ENCODE measurements at regions not wholly inside any gene's neighbourhood (a gene's known extent, or its start where the extent isn't known, plus 50 kb on each side); places are given as distances from the start of the nearest gene placed in this dataset.

- DNase-seq (no peak), ATAC-seq (no peak)
- Histone ChIP-seq H3K4me1 (peaks cover 23% of the 10 kb centered on the region), H3K4me3 (no peak overlapping the region), H3K36me3 (no peaks in the 10 kb centered on the region), H3K27me3 (ENCODE audit: low read depth) (no peaks in the 10 kb centered on the region), H3K9me3 (no peaks in the 10 kb centered on the region), H3K27ac (no peak overlapping the region)
- intact Hi-C loops (cut with DNase I), result no loop called here
- no peak for TF ChIP-seq CTCF (IDR thresholded peaks at IDR 0.05)
Observed at GRCh38 chr1:234546890-234547788, 62.8 kb downstream of the IRF2BP2 start.

DNA sequence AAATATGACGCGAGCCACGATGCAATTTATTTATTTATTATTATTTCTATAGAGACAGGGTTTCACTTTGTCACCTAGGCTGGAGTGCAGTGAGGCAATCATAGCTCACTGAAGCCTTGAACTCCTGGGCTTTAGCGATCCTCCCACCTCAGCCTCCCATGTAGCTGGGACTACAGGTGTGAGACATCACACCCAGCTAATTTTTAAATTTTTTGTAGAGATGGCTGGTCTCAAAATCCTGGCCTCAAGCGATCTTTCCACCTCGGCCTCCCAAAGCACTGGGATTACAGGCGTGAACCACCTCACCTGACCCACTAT is 63.6 kb downstream of the IRF2BP2 start:
- peaks cover 23% of the 10 kb centered on the region for H3K4me1 ChIP-seq
- TF ChIP-seq CTCF (IDR thresholded peaks at IDR 0.05), result no peak
- no peaks in the 10 kb centered on the region for H3K27me3 ChIP-seq (ENCODE audit: low read depth)
- H3K27ac ChIP-seq, result no peak overlapping the region
- ATAC-seq (no peak), DNase-seq (no peak)
- intact Hi-C loops (cut with DNase I), result no loop called here
- H3K36me3 ChIP-seq, result no peaks in the 10 kb centered on the region
- no peaks in the 10 kb centered on the region for H3K9me3 ChIP-seq
- no peak overlapping the region for H3K4me3 ChIP-seq

DNA sequence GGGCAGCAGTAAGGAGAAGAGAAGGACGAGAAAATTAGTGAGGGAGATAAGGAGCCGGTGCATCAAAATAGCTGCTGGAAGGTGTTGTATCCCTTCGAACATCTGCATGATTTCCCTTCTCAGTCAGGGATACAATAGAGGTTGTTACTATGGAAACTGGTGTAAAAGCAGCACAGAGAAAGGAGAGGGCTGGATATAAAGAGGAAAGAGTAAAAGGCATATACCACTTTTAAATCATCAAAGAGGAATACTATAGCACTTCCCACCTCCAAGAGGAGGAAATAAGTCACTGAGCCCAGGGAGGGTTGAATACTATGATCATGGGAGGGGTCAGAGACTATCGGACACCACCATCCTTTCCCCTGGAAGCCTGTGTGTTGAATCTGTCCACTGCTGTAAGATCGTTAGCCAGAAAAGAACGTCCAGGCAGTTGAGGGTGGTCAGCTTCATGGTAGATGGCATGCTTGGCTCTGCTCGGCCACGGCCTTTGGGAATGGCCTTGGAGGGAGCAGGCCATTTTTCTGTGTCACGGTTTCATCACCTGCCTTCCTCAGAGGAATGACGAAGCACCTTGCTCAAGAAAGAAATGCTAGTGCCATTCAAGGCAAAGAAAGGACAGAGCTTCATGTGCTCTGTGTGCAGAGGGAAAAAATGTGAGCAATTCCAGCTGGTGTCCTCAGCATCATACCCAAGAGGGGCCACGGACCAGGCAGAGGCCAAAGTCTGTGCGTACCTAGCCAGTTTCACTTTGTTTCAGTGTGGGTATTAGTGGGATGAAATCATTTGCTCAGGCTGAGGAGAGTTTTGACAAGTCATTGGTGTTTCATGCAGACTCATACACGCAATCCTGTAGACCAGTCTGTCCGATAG is 64.2 kb downstream of the IRF2BP2 start:
- TF ChIP-seq CTCF (IDR thresholded peaks at IDR 0.05), result no peak
- Histone ChIP-seq H3K36me3 (no peaks in the 10 kb centered on the region), H3K27me3 (ENCODE audit: low read depth) (no peaks in the 10 kb centered on the region), H3K4me1 (peaks cover 23% of the 10 kb centered on the region), H3K4me3 (no peak overlapping the region), H3K9me3 (no peaks in the 10 kb centered on the region), H3K27ac (peak overlapping the region; percentile 24)
- no peak for ATAC-seq
- no peak for DNase-seq
- intact Hi-C loops (cut with DNase I), result no loop called here

DNA sequence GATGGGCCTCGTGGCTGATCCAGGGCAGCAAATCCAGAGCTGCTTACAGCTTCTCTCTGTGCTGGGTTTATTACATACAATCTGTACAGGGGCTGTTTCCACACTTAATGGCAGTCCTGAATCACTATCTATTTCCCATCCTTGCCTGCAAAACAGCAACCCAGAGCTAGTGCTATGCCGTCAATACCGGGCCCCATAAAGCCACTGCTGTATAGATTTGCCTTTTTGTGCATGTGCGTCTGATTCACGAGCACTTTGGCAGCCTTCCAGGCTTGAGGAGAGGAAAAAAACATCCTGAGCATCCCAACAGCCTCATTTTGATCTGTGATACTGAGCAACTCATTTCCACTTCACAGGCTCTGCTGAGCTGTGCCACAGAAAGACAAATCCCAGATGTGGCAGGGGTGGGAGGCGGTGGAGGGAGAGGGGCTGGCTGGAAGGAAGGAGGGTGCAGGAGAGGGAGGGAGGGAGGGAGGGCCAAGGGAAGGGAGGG is 65.2 kb upstream of the TARBP1 start:
- intact Hi-C loops (cut with DNase I), result no loop called here
- DNase-seq (no peak), ATAC-seq (peak; percentile 54 to 80)
- no peaks in the 10 kb centered on the region for H3K36me3 ChIP-seq
- no peaks in the 10 kb centered on the region for H3K27me3 ChIP-seq (ENCODE audit: low read depth)
- no peak overlapping the region for H3K4me3 ChIP-seq
- TF ChIP-seq CTCF (IDR thresholded peaks at IDR 0.05), result no peak
- H3K27ac ChIP-seq, result peak overlapping the region; percentile 37
- peaks cover 31% of the 10 kb centered on the region for H3K4me1 ChIP-seq
- H3K9me3 ChIP-seq, result no peaks in the 10 kb centered on the region

GRCh38 chr1:234543442-234544086 is 64.6 kb upstream of the TARBP1 start:
- Histone ChIP-seq H3K9me3 (no peaks in the 10 kb centered on the region), H3K4me3 (no peak overlapping the region), H3K27me3 (ENCODE audit: low read depth) (no peaks in the 10 kb centered on the region), H3K4me1 (peaks cover 31% of the 10 kb centered on the region), H3K36me3 (no peaks in the 10 kb centered on the region), H3K27ac (peak overlapping the region; percentile 37)
- intact Hi-C loops (cut with DNase I), result no loop called here
- TF ChIP-seq CTCF (IDR thresholded peaks at IDR 0.05), result no peak
- DNase-seq (no peak), ATAC-seq (no peak)

All from lower lobe of right lung (tissue), 2 donors.